H1 (cell line): ENCODE measurements at regions not wholly inside any gene's neighbourhood (a gene's known extent, or its start where the extent isn't known, plus 50 kb on each side); places are given as distances from the start of the nearest gene placed in this dataset.

Experiments used
- EGR1 ChIP-seq: IDR thresholded peaks from 2 replicates; pipeline ENCODE4 v1.6.1; 2011; ENCODE audit warnings: low read depth, low read length, borderline replicate concordance
- EZH2 ChIP-seq: fragments of 200-600 bp; sonication (generic); IDR thresholded peaks from 2 replicates; pipeline ENCODE4 v1.7.1; 2012; ENCODE audit warnings: low read depth, mild to moderate bottlenecking, moderate library complexity, low read length, inconsistent platforms; ENCODE audit not compliant: severe bottlenecking
- NRF1 ChIP-seq: IDR thresholded peaks from 2 replicates; pipeline ENCODE4 v1.6.1; 2011; ENCODE audit warnings: mild to moderate bottlenecking, low read depth, low read length, improper control_type of control experiment
- POLR2A ChIP-seq, 2 experiments: IDR thresholded peaks; 1 replicate in 1 of 2; 2 replicates in 1 of 2; pipeline ENCODE4 v1.6.1; 2011; ENCODE audit warnings: low read depth in 2 of 2, low read length in 2 of 2, mild to moderate bottlenecking in 2 of 2; ENCODE audit errors: control extremely low read depth in 1 of 2
- YY1 ChIP-seq: IDR thresholded peaks from 2 replicates; pipeline ENCODE4 v1.6.1; 2011; ENCODE audit warnings: low read depth, mild to moderate bottlenecking, low read length
- TF ChIP-seq, protein P1 (sequence below), 3 experiments: IDR thresholded peaks; 1 replicate in 2 of 3; 2 replicates in 1 of 3; pipeline versions ENCODE4 v1.5.1 to v1.6.1; 2011; ENCODE audit warnings: low read length in 3 of 3, mild to moderate bottlenecking in 3 of 3, inconsistent platforms in 2 of 3, low read depth in 1 of 3, moderate library complexity in 1 of 3; ENCODE audit not compliant: insufficient read depth in 1 of 3; ENCODE audit errors: control extremely low read depth in 1 of 3

DNA sequence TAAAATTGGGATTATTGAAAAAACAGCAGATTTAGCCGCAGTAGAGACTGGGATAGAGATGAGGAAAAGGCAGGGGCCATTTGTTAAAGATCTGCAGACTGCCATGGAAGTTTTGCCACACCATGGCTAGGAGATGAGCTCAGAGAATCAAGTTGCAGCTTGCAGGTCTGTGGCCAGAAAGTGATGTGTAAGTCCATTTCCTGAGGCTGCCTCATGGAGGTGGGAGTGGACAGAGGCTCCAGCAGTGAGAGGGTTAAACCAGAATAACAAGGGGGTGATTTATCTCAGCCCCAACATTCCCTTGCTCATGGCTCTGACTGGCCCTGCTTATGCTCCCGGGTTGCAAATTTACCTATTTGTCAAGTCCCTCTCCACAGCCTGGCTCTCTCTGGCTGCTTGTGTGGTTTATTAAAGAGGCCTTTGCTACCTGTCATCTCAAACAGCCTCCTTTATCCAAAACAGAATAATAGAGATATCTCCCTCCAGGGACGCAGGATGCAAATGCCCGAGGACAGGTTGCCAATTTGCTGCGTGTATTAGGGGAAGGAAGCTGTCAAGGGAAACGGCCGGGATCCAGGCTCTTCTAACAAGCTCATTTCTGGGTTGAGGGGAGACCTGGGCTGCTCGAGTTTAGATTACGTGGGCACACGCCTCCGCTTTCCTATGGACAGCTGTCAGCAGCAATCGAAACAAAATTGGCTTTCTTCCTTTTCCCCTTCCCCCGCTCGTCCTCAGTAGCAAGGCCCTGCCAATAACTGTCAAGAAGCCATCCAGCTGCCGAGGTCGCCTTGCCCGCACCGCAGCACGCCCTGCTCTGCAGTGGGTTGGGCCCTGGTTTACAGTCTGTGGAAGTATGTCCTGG is 72.8 kb upstream of the PITX1 start:
- TF ChIP-seq EZH2 (no peak), NRF1 (no peak), YY1 (no peak), POLR2A (IDR thresholded peaks at IDR 0.05; ENCODE audit: control extremely low read depth in 1 of 2, low read depth in 2 of 2, low read length in 2 of 2) (no peak), EGR1 (no peak)
- TF ChIP-seq, protein P1, sequence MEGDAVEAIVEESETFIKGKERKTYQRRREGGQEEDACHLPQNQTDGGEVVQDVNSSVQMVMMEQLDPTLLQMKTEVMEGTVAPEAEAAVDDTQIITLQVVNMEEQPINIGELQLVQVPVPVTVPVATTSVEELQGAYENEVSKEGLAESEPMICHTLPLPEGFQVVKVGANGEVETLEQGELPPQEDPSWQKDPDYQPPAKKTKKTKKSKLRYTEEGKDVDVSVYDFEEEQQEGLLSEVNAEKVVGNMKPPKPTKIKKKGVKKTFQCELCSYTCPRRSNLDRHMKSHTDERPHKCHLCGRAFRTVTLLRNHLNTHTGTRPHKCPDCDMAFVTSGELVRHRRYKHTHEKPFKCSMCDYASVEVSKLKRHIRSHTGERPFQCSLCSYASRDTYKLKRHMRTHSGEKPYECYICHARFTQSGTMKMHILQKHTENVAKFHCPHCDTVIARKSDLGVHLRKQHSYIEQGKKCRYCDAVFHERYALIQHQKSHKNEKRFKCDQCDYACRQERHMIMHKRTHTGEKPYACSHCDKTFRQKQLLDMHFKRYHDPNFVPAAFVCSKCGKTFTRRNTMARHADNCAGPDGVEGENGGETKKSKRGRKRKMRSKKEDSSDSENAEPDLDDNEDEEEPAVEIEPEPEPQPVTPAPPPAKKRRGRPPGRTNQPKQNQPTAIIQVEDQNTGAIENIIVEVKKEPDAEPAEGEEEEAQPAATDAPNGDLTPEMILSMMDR (IDR thresholded peaks at IDR 0.05; ENCODE audit: control extremely low read depth in 1 of 3, insufficient read depth in 1 of 3, low read depth in 1 of 3, low read length in 3 of 3), result no peak
